Loucy (cell line): ENCODE measurements at regions not wholly inside any gene's neighbourhood (a gene's known extent, or its start where the extent isn't known, plus 50 kb on each side); places are given as distances from the start of the nearest gene placed in this dataset.

Experiments
- H2AFZ ChIP-seq: fragments of 200-600 bp; sonication (generic); 2 replicates; pipeline ENCODE4 v1.6.0; 2016; ENCODE audit warnings: antibody characterized with exemption, mild to moderate bottlenecking, low read length, moderate library complexity
- H3F3A ChIP-seq: fragments of 200-600 bp; 2 replicates; pipeline ENCODE4 v1.6.0; 2016; ENCODE audit warnings: antibody characterized with exemption, low read depth, mild to moderate bottlenecking
- H3K27me3 ChIP-seq: fragments of 200-600 bp; sonication (generic); 2 replicates; pipeline ENCODE4 v1.6.1; 2014; ENCODE audit warnings: low read length, mild to moderate bottlenecking; ENCODE audit not compliant: insufficient read depth, poor library complexity, severe bottlenecking
- H3K36me3 ChIP-seq: fragments of 200-600 bp; sonication (generic); 2 replicates; pipeline ENCODE4 v1.6.1; 2016; ENCODE audit warnings: low read length; ENCODE audit not compliant: insufficient read depth
- H3K4me1 ChIP-seq: fragments of 200-600 bp; sonication (generic); 2 replicates; pipeline ENCODE4 v1.5.1; 2014; ENCODE audit warnings: low read length, mild to moderate bottlenecking; ENCODE audit not compliant: insufficient read depth, poor library complexity, severe bottlenecking
- H3K4me2 ChIP-seq: fragments of 200-600 bp; sonication (generic); 2 replicates; pipeline ENCODE4 v1.6.0; 2014; ENCODE audit warnings: antibody characterized with exemption, low read length, low read depth, mild to moderate bottlenecking; ENCODE audit not compliant: poor library complexity, severe bottlenecking
- H3K4me3 ChIP-seq: fragments of 200-600 bp; sonication (generic); 2 replicates; pipeline ENCODE4 v1.5.1; 2014; ENCODE audit warnings: low read length, mild to moderate bottlenecking, mixed read lengths; ENCODE audit not compliant: poor library complexity, severe bottlenecking
- H3K79me2 ChIP-seq: fragments of 200-600 bp; sonication (generic); 2 replicates; pipeline ENCODE4 v1.6.1; 2014; ENCODE audit warnings: low read length; ENCODE audit not compliant: insufficient read depth
- H3K9ac ChIP-seq: fragments of 200-600 bp; sonication (generic); 2 replicates; pipeline ENCODE4 v1.6.0; 2014; ENCODE audit warnings: mild to moderate bottlenecking, low read depth, low read length, moderate library complexity; ENCODE audit not compliant: poor library complexity, severe bottlenecking
- H3K9me2 ChIP-seq: fragments of 200-600 bp; sonication (generic); replicated peaks from 2 replicates; pipeline ENCODE4 v1.6.1; 2016; ENCODE audit warnings: low read depth, low read length, mixed read lengths
- H3K9me3 ChIP-seq: fragments of 200-600 bp; sonication (generic); 2 replicates; pipeline ENCODE4 v1.6.1; 2014; ENCODE audit warnings: mild to moderate bottlenecking, antibody characterized with exemption, low read length, low read depth; ENCODE audit not compliant: insufficient read depth
- H4K20me1 ChIP-seq: fragments of 200-600 bp; sonication (generic); 2 replicates; pipeline ENCODE4 v1.6.0; 2014; ENCODE audit warnings: antibody characterized with exemption, low read length, mild to moderate bottlenecking; ENCODE audit not compliant: insufficient read depth, poor library complexity, severe bottlenecking
- EZH2phosphoT487 ChIP-seq: fragments of 200-600 bp; IDR thresholded peaks from 2 replicates; pipeline ENCODE4 v1.6.1; 2018; ENCODE audit warnings: antibody characterized with exemption, mild to moderate bottlenecking, moderate library complexity, borderline replicate concordance
- TF ChIP-seq, protein P1 (sequence below): fragments of 200-600 bp; sonication (generic); conservative IDR thresholded peaks from 2 replicates; pipeline ENCODE4 v1.5.1; 2014; ENCODE audit warnings: mild to moderate bottlenecking, antibody characterized with exemption, low read length

DNA sequence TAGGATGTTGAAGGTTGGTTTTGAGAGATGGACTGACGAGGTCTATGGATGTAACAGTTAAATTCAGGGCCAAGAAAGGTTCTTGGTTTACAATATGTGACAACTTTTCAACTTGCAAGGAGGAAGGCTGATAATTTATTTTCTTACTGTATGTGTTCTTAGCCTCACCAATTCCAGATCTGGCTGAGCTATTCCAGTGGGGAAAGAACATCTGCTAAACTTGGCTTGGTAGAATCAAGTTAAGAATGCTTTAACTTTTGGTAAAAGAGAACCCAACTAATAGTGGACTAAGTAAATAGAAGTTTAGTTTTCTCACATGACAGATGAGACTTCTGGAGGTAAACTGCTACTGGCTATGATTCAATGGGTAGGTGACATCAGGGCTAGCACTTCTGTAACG lies 222.9 kb downstream of the KLF5 start:
- Histone ChIP-seq H3K36me3 (no peaks in the 10 kb centered on the region), H3K27me3 (no peaks in the 10 kb centered on the region), H3K79me2 (no peaks in the 10 kb centered on the region), H3K4me3 (no peak overlapping the region), H2AFZ (no peak overlapping the region), H3F3A (no peaks in the 10 kb centered on the region), H3K4me1 (no peaks in the 10 kb centered on the region), H3K9me3 (no peaks in the 10 kb centered on the region), H3K4me2 (no peak overlapping the region), H4K20me1 (no peaks in the 10 kb centered on the region), H3K9me2 (no peaks in the 10 kb centered on the region), H3K9ac (no peak overlapping the region)
- TF ChIP-seq, protein P1, sequence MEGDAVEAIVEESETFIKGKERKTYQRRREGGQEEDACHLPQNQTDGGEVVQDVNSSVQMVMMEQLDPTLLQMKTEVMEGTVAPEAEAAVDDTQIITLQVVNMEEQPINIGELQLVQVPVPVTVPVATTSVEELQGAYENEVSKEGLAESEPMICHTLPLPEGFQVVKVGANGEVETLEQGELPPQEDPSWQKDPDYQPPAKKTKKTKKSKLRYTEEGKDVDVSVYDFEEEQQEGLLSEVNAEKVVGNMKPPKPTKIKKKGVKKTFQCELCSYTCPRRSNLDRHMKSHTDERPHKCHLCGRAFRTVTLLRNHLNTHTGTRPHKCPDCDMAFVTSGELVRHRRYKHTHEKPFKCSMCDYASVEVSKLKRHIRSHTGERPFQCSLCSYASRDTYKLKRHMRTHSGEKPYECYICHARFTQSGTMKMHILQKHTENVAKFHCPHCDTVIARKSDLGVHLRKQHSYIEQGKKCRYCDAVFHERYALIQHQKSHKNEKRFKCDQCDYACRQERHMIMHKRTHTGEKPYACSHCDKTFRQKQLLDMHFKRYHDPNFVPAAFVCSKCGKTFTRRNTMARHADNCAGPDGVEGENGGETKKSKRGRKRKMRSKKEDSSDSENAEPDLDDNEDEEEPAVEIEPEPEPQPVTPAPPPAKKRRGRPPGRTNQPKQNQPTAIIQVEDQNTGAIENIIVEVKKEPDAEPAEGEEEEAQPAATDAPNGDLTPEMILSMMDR, result no peak
- no peak for TF ChIP-seq EZH2phosphoT487

DNA sequence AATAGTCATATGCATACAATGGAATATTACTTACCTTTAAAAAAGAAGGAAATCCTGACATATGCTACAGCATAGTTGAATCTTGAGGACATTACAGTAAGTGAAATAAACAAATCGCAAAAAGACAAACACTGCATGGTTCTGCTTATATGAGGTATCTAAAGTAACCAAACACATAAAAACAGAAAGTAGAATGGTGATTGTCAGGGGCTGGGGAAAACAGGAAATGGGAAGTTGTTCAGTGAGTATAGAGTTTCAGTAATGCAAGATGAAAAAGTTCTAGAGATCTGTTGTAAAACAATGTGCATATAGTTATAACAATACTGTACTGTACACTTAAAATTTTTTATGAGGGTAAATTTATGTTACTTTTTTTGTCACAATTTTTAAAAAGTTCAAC lies 219.4 kb downstream of the KLF5 start:
- Histone ChIP-seq H3K9ac (no peak overlapping the region), H2AFZ (no peak overlapping the region), H3K36me3 (no peaks in the 10 kb centered on the region), H3K27me3 (no peaks in the 10 kb centered on the region), H3K4me2 (no peak overlapping the region), H3K4me1 (no peaks in the 10 kb centered on the region), H3K9me2 (no peaks in the 10 kb centered on the region), H3K4me3 (no peak overlapping the region), H3K79me2 (no peaks in the 10 kb centered on the region), H3K9me3 (no peaks in the 10 kb centered on the region), H4K20me1 (no peaks in the 10 kb centered on the region), H3F3A (no peaks in the 10 kb centered on the region)
- no peak for TF ChIP-seq EZH2phosphoT487
- TF ChIP-seq, protein P1, result no peak

DNA sequence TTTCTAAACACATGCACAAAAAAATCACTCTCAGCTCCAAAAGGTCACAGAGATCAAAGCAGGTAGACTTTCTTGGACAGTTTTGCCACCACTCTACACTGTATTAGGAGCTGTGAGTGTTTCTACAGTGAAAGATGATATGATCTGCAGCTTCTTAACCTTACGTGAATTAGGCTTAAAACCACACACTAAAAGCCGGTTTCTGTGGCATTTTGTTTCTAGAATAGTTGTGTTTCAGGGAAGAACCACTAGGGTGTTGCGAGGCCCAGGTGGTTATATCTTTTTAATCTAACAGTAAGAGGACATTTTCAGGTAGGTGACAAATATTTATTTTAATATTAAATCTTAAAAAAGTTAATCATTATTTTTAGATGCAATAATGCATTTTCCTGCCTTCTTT lies 216.4 kb downstream of the KLF5 start:
- Histone ChIP-seq H3K9me2 (no peaks in the 10 kb centered on the region), H3F3A (no peaks in the 10 kb centered on the region), H3K4me2 (no peak overlapping the region), H2AFZ (no peak overlapping the region), H3K4me3 (no peak overlapping the region), H3K9ac (no peak overlapping the region), H3K4me1 (no peaks in the 10 kb centered on the region), H4K20me1 (no peaks in the 10 kb centered on the region), H3K9me3 (no peaks in the 10 kb centered on the region), H3K36me3 (no peaks in the 10 kb centered on the region), H3K27me3 (no peaks in the 10 kb centered on the region), H3K79me2 (no peaks in the 10 kb centered on the region)
- TF ChIP-seq, protein P1, result no peak; the same call in 1 of the 2 replicates
- no peak for TF ChIP-seq EZH2phosphoT487
